ENCODE measurements at regions not wholly inside any gene's neighbourhood (a gene's known extent, or its start where the extent isn't known, plus 50 kb on each side); places are given as distances from the start of the nearest gene placed in this dataset.

DNA sequence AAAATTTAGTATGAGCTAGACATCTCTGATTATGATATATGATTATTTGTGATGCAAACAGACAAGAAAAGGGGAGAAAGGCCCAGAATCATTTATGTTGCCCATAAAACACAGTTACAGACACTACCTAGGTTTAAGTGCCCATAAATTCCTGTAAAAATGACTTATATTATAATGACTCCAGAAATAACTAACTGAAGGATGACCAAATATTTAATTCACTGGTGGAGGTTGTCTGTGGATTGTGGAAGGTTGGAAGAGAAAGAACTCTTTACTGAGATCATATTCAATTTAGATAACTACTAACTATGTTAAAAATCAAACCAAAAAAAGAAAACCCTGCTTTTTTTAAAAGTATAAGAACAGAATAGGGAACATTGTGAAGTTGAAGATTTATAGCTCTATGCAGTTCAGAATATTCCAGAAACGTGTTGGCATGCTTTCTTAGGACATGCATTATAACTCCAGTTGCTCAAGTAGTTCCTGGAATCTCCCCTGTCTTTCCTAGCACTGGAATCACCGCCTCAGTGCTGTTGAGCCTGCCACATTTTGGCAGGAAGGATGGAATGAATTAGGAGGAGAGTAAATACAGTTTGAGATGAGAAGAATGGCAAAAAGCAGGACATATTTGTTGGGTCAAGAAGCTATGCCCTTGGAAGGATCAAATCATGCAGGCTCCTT lies 72.0 kb upstream of the PAPPA start:
- TF ChIP-seq, protein P1, sequence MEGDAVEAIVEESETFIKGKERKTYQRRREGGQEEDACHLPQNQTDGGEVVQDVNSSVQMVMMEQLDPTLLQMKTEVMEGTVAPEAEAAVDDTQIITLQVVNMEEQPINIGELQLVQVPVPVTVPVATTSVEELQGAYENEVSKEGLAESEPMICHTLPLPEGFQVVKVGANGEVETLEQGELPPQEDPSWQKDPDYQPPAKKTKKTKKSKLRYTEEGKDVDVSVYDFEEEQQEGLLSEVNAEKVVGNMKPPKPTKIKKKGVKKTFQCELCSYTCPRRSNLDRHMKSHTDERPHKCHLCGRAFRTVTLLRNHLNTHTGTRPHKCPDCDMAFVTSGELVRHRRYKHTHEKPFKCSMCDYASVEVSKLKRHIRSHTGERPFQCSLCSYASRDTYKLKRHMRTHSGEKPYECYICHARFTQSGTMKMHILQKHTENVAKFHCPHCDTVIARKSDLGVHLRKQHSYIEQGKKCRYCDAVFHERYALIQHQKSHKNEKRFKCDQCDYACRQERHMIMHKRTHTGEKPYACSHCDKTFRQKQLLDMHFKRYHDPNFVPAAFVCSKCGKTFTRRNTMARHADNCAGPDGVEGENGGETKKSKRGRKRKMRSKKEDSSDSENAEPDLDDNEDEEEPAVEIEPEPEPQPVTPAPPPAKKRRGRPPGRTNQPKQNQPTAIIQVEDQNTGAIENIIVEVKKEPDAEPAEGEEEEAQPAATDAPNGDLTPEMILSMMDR (IDR thresholded peaks at IDR 0.05; ENCODE audit: poor library complexity): no peak
- no peak for TF ChIP-seq EZH2 (IDR thresholded peaks at IDR 0.05; ENCODE audit: borderline replicate concordance)
- TF ChIP-seq EZH2phosphoT487 (IDR thresholded peaks at IDR 0.05; ENCODE audit: low read depth, severe bottlenecking, unreplicated experiment): no peak
